ENCODE measurements at regions not wholly inside any gene's neighbourhood (a gene's known extent, or its start where the extent isn't known, plus 50 kb on each side); places are given as distances from the start of the nearest gene placed in this dataset.

- DNase-seq = no peak
These were observed 504.8 kb upstream of the SETBP1 start for GRCh38 chr18:44175891-44176290.

- DNase-seq = no peak
These were observed 502.2 kb upstream of the SETBP1 start for GRCh38 chr18:44178476-44178875.

- DNase-seq = no peak
These were observed 501.0 kb upstream of the SETBP1 start for GRCh38 chr18:44179693-44180092.

DNA sequence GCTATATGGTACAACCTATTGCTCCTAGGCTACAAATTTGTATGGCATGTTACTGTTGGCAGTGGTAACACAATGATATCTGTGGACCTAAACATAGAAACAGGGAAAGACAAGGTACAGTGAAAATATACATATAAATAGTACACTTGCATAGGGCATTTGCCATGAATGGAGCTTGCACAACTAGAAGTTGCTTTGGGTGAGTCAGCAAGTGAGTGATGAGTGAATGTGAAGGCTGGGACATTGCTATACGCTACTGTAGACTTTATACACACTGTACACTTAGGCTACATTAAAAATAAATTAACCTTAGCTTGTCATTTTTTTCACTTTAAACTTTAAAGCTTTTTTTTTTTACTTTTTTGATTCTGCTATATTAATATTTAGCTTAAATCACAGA is 500.0 kb upstream of the SETBP1 start:
- DNase-seq = no peak

GRCh38 chr18:44181951-44182747 is 498.5 kb upstream of the SETBP1 start:
- no peak for DNase-seq

DNA sequence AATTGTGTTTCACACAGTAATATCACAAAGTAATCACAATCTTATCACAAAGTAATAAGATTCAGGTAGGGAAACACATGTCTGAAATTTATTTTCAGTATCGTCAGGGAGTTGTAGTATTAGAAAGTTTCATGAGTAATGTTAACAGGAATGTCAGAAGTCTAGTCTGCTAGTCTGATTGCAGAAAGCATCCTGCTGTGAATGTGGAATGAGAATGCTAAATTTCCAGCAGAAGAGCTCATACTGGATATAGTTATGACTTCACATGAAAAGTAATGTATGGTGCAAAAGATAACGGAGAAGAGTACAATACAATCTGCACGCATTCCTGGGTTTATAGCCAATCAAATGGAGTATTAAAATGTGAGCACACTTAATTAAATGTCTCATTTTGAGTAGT is 494.7 kb upstream of the SETBP1 start:
- no peak for DNase-seq

- no peak for DNase-seq
These were observed 493.6 kb upstream of the SETBP1 start for GRCh38 chr18:44187090-44187489.

DNA sequence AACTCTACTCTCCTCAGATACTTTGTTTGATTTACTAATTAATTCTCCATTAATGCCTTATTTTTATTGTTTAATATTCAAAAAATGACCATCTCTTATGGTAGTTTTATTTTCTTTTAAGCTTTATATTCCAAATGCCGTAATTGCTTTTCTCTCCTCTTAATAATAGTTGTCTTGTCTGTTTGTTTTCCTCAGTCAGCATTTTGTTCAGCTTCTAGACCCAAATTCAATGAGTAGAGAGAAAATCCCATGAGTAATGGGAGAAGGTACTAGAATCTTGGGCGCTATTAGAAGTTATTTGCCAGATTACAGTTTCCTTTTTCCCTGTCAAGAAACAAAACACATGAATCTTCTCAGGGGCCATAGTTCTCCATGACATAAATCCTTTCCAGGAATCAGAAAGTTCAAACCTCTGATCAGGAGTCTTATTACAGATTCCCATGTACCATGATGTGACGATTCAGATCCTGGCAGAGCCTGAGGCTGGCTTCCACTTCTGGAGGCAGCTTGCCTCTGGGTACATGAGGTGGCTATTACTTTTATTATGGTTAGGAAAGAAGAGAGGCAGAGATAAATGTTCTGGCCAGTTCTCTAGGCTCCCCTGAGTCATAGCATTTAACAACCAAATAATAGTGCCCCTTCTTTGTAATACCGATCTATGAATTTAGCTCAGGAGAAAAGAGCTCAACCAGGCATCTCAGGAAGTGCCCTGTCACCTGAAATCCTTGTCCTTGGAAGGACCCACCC is 485.1 kb upstream of the SETBP1 start:
- DNase-seq = no peak

- no peak for DNase-seq
These were observed 482.7 kb upstream of the SETBP1 start for GRCh38 chr18:44197832-44198611.

DNA sequence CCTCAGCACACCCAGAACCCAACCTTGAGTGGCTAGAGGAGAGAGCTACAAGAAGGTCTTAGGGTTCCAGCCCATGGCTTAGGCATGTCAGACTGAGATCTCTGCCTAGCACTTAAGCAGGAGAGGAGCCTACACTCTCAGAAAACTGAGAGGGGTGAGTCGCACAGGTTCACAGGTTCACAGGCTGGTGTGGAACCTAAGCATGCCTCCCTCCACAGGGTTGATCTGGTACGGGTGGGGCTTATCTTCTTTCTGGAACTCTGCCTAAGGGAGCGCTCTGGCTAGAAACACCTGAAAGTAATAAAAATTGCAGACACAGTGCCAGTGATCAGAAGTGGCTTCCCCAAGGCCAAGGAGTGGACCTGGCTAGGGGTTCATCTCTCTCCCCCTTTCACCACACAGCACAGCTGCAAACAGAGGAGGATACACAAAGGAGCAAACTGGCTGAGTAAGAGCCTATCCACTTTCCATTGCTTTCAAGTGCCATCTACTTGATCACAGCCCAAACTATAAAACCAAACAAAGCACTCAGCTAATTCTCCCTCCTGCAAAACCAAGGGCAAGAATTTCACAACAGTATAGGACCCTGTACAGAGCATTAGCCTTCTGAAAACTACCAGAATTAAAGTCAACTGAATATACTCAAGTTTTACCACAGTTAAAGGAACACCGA is 481.9 kb upstream of the SETBP1 start:
- no peak for DNase-seq

DNA sequence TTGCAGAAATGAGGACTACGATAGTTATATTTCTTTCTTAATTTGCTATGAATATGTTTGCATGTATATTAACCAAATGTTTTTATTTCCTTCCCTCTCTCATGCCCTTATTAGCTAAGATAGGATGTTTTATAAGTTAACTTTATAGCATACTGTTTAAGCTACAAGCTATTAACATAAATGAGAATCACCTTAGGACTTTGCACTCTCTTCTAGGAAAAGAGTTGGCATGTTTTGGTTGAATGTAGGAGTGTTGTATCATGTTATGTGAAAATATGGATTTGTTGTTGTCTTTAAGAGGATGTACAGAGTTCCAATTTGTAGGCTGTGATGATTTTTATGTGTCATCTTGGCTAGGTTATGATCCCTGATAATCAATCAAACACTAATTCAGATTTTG is 467.4 kb upstream of the SETBP1 start:
- no peak for DNase-seq

- no peak for DNase-seq
These were observed 466.3 kb upstream of the SETBP1 start for GRCh38 chr18:44214396-44214795.

- no peak for DNase-seq
These were observed 464.5 kb upstream of the SETBP1 start for GRCh38 chr18:44216169-44216568.

- DNase-seq = no peak
These were observed 453.2 kb upstream of the SETBP1 start for GRCh38 chr18:44227501-44227900.

- DNase-seq = no peak
These were observed 451.0 kb upstream of the SETBP1 start for GRCh38 chr18:44229693-44230108.

DNA sequence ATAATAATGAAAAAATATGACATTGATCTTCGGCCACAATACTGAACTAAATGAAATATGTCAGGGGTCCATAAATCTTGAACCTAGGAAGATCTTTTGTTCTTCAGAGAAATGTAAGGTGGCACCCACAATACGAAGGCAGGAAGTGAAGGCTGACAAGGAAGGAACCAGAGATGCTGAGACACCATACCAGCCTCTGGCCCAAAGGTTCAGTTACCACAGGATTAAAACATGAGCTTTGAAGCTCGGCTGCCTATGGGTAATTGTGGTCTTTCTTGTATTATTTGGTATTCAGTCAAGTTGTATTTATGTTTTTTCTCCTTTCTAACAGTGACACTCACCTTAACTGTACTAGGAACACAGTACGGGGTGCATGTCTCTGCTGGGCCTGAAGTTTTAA is 448.8 kb upstream of the SETBP1 start:
- DNase-seq = no peak

- no peak for DNase-seq
These were observed 448.2 kb upstream of the SETBP1 start for GRCh38 chr18:44232500-44232899.

GRCh38 chr18:44238454-44238853 is 442.2 kb upstream of the SETBP1 start:
- no peak for DNase-seq

GRCh38 chr18:44238911-44239310 is 441.8 kb upstream of the SETBP1 start:
- DNase-seq = no peak

DNA sequence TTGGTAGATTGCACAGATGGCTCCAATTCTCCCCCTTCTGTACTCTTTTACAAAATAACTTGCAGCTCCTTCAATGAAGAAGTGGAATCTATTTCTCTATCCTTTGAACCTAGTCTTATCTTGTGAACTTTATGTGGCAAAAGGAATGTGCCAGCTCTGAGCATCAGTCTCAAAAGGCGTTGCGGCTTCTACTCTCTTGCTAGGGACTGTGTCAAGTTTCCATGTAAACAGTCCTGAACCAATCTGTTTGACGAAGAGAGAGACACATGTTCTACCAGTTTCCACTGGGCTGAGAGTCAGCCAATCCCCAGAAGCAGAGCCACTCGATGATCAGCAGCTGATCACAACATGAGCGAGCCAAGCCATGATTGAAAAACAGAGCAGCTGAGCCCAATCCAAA is 439.7 kb upstream of the SETBP1 start:
- no peak for DNase-seq

DNA sequence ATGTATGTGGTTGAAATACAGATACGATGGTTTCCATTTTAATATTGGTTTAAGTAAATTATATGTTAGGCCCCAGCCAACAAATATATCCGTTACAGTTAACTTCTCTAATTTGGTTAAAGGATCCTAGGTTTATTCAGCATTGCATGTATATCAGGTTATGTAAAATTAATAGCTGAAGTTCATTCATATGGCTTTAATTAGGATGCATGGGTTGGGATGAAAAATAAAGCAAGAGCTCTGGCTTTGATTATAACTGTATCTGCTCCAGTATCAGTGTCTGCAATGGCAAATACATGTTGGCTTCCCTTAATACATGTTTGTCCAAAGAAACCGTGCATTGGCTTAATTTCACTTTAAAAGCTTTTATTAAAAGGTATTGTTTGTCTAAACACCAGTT is 435.7 kb upstream of the SETBP1 start:
- no peak for DNase-seq

GRCh38 chr18:44246001-44246400 is 434.7 kb upstream of the SETBP1 start:
- DNase-seq = no peak

DNA sequence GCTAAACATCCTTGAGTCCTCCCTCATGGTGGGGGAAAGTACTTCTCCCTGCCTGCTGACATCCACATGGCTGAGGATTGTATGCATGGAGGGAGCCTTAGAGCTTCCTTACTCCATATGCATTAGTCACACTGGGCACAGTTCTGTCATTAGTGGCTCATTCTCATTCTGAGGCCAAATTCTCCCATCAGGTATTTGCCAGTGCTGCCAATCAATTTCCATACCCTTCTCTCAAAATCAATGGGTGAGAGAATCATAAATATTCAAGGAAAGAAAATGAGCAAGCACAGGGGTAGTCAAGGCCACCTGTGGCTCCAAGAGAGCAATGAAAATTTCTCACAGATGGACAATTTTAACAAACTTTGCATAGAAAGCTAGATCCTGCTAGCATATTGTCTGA is 422.6 kb upstream of the SETBP1 start:
- DNase-seq = no peak

All from inflammatory macrophage treated with lipopolysaccharide for 4 hours (primary cell).